A549 (cell line): ENCODE measurements at regions not wholly inside any gene's neighbourhood (a gene's known extent, or its start where the extent isn't known, plus 50 kb on each side); places are given as distances from the start of the nearest gene placed in this dataset.

Source experiments
- ATAC-seq, 2 experiments: fragments of 200-7000 bp in 1 of 2; fragments of >200 bp in 1 of 2; cut with Nextera tagmentation in 1 of 2; cut with Tn5 transposase in 1 of 2; 3 replicates each; pipeline versions ENCODE4 v1.8.0 to v1.9.1; 2018 to 2020; ENCODE audit warnings: mild to moderate bottlenecking in 1 of 2, moderate library complexity in 1 of 2
- CTCF ChIA-PET: fragments of 300-600 bp; sonication (Branson Sonifier 250); formaldehyde crosslinking; extraction: SDS; loops from one replicate; lab custom pipeline; 2021; ENCODE audit warnings: antibody characterized with exemption, inconsistent platforms; lab: Yijun Ruan, JAX
- POLR2A ChIA-PET: fragments of 350-600 bp; formaldehyde crosslinking; extraction: SDS; loops from one replicate; lab custom pipeline; 2021; ENCODE audit warnings: antibody characterized with exemption, inconsistent platforms; lab: Yijun Ruan, JAX
- DNase-seq, 2 experiments: peaks; one replicate each; pipeline versions ENCODE4 v3.0.0 to v3.0.0-alpha.2; 2011 to 2016; ENCODE audit warnings: low read depth in 1 of 2, low spot score in 1 of 2
- FAIRE-seq: peaks from 2 replicates; lab custom pipeline; 2011; peaks lifted over from hg19 to GRCh38; lab: Jason Lieb, UNC
- H3K27ac ChIP-seq, 2 experiments: fragments of >200 bp; sonication (Bioruptor Twin); formaldehyde crosslinking; 3 replicates each; pipeline ENCODE4 v1.5.1; 2016 to 2017
- H3K4me1 ChIP-seq: fragments of >200 bp; sonication (Bioruptor Twin); formaldehyde crosslinking; 3 replicates; pipeline ENCODE4 v1.6.1; 2016
- H3K4me2 ChIP-seq: fragments of >200 bp; sonication (Bioruptor Twin); formaldehyde crosslinking; 3 replicates; pipeline ENCODE4 v1.6.1; 2016
- H3K4me3 ChIP-seq: fragments of >200 bp; sonication (Bioruptor Twin); formaldehyde crosslinking; 3 replicates; pipeline ENCODE4 v1.5.1; 2016
- H3K9me3 ChIP-seq: fragments of >200 bp; sonication (Bioruptor Twin); formaldehyde crosslinking; 3 replicates; pipeline ENCODE4 v1.6.1; 2016
- CBX8 ChIP-seq: fragments of 200-600 bp; sonication (generic); IDR thresholded peaks from 2 replicates; pipeline ENCODE4 v1.6.1; 2016
- CHD4 ChIP-seq: fragments of 200-600 bp; sonication (generic); IDR thresholded peaks from 2 replicates; pipeline ENCODE4 v1.6.1; 2016; ENCODE audit warnings: antibody characterized with exemption, mild to moderate bottlenecking, borderline replicate concordance
- E2F6 ChIP-seq: IDR thresholded peaks from 2 replicates; pipeline ENCODE4 v1.6.1; 2012; ENCODE audit warnings: low read depth, borderline replicate concordance
- EHMT2 ChIP-seq: fragments of 200-600 bp; sonication (generic); IDR thresholded peaks from 2 replicates; pipeline ENCODE4 v1.6.1; 2016; ENCODE audit warnings: antibody characterized with exemption, low read depth, mild to moderate bottlenecking, moderate library complexity
- ELK1 ChIP-seq: fragments of 150-350 bp; IDR thresholded peaks from 2 replicates; pipeline ENCODE4 v1.6.1; 2014; ENCODE audit warnings: low read depth, mild to moderate bottlenecking, low read length
- EP300 ChIP-seq, 2 experiments: fragments of >200 bp; sonication (Bioruptor Twin); formaldehyde crosslinking; IDR thresholded peaks; 2 replicates in 1 of 2; 3 replicates in 1 of 2; pipeline ENCODE4 v1.6.1; 2016 to 2017
- FOSL2 ChIP-seq, 2 experiments: fragments of 450-650 bp in 1 of 2; fragments of >200 bp in 1 of 2; sonication (Bioruptor Twin) in 1 of 2; formaldehyde crosslinking; IDR thresholded peaks; 2 replicates each; pipeline versions ENCODE4 v1.5.0 to v1.6.1; 2016 to 2020; ENCODE audit warnings: mild to moderate bottlenecking in 1 of 2, moderate library complexity in 1 of 2
- GATA3 ChIP-seq: IDR thresholded peaks from 2 replicates; pipeline ENCODE4 v1.6.1; 2012; ENCODE audit warnings: borderline replicate concordance
- HDAC2 ChIP-seq: fragments of 200-600 bp; sonication (generic); IDR thresholded peaks from 2 replicates; pipeline ENCODE4 v1.6.1; 2016
- HEYL ChIP-seq: fragments of 250-450 bp; sonication (Bioruptor Pico); IDR thresholded peaks from 2 replicates; pipeline ENCODE4 v1.8.0; 2021; ENCODE audit warnings: mild to moderate bottlenecking, moderate library complexity
- HOXA7 ChIP-seq: fragments of 250-450 bp; sonication (Bioruptor Pico); IDR thresholded peaks from 2 replicates; pipeline ENCODE4 v1.5.0; 2020; ENCODE audit warnings: mild to moderate bottlenecking, moderate library complexity
- HOXB5 ChIP-seq: fragments of 250-450 bp; sonication (Bioruptor Pico); IDR thresholded peaks from 2 replicates; pipeline ENCODE4 v1.5.0; 2020; ENCODE audit warnings: mild to moderate bottlenecking, moderate library complexity
- JUNB ChIP-seq: fragments of >200 bp; sonication (Bioruptor Twin); formaldehyde crosslinking; IDR thresholded peaks from 2 replicates; pipeline ENCODE4 v1.6.1; 2016
- KDM5A ChIP-seq: fragments of 200-600 bp; sonication (generic); IDR thresholded peaks from 2 replicates; pipeline ENCODE4 v1.6.1; 2016; ENCODE audit warnings: antibody characterized with exemption, mild to moderate bottlenecking
- MAFK ChIP-seq: fragments of 450-650 bp; IDR thresholded peaks from 2 replicates; pipeline ENCODE4 v1.6.1; 2014; ENCODE audit not compliant: partially characterized antibody
- MAX ChIP-seq: IDR thresholded peaks from 2 replicates; pipeline ENCODE4 v1.6.1; 2012
- NPAS2 ChIP-seq: fragments of 250-450 bp; sonication (Bioruptor Pico); IDR thresholded peaks from 2 replicates; pipeline ENCODE4 v1.8.0; 2022; ENCODE audit warnings: mild to moderate bottlenecking, moderate library complexity, borderline replicate concordance
- PBX3 ChIP-seq: IDR thresholded peaks from 2 replicates; pipeline ENCODE4 v1.6.1; 2012
- REST ChIP-seq: fragments of 200-600 bp; sonication (generic); IDR thresholded peaks from 2 replicates; pipeline ENCODE4 v1.6.1; 2016; ENCODE audit warnings: antibody characterized with exemption, mild to moderate bottlenecking, moderate library complexity
- RFX5 ChIP-seq: fragments of 450-650 bp; IDR thresholded peaks from 2 replicates; pipeline ENCODE4 v1.7.1; 2014; ENCODE audit warnings: antibody characterized with exemption, mild to moderate bottlenecking, moderate library complexity
- TFCP2L1 ChIP-seq: fragments of 250-450 bp; sonication (Bioruptor Pico); IDR thresholded peaks from 2 replicates; pipeline ENCODE4 v1.5.0; 2021; ENCODE audit warnings: mild to moderate bottlenecking
- TP53 ChIP-seq: fragments of 250-450 bp; sonication (Bioruptor Pico); IDR thresholded peaks from 2 replicates; pipeline ENCODE4 v1.5.0; 2021; ENCODE audit warnings: mild to moderate bottlenecking, moderate library complexity
- ZC3H11A ChIP-seq: fragments of 450-650 bp; IDR thresholded peaks from 2 replicates; pipeline ENCODE4 v1.6.1; 2014; ENCODE audit warnings: antibody characterized with exemption, mild to moderate bottlenecking
- ZNF302 ChIP-seq: fragments of 250-450 bp; sonication (Bioruptor Pico); IDR thresholded peaks from 2 replicates; pipeline ENCODE4 v1.9.0; 2021; ENCODE audit warnings: inconsistent platforms, mild to moderate bottlenecking, moderate library complexity
- WGBS: methylation state at CpG from one replicate; pipeline ENCODE4 v1.1.6; 2017; ENCODE audit errors: missing lambda C conversion rate; 5-methylcytosine and 5-hydroxymethylcytosine counted together

- FAIRE-seq (no peak), ATAC-seq (no peak), DNase-seq (no peak)
- ChIA-PET CTCF (interaction anchor here (0.5 to 1.0 kb wide), 3 partner anchors 84 to 581 kb away, joined by 3 read pairs; no protein-coding TSS in a partner anchor), POLR2A (no interaction called here)
- Histone ChIP-seq H3K9me3 (no peaks in the 10 kb centered on the region), H3K4me3 (no peak overlapping the region), H3K4me1 (no peaks in the 10 kb centered on the region), H3K27ac (no peak overlapping the region), H3K4me2 (no peak overlapping the region)
- no peak for TF ChIP-seq CBX8
- no peak for TF ChIP-seq NPAS2 (CRISPR knock-in tag)
- no peak for TF ChIP-seq MAX
- no peak for TF ChIP-seq HEYL
- no peak for TF ChIP-seq RFX5
- TF ChIP-seq CHD4 = no peak
- no peak for TF ChIP-seq PBX3
- no peak for TF ChIP-seq E2F6
- TF ChIP-seq HOXA7 (CRISPR knock-in tag) = no peak
- TF ChIP-seq ZNF302 (CRISPR knock-in tag) = no peak
- TF ChIP-seq EP300 (IDR thresholded peaks at IDR 0.05) = no peak
- TF ChIP-seq TP53 (CRISPR knock-in tag) = no peak
- WGBS = 58% methylated on average over 5 of the region's 5 CpGs
Observed at GRCh38 chr2:168340931-168341330, 93.5 kb upstream of the STK39 start.

GRCh38 chr2:168343586-168343985, 96.2 kb upstream of the STK39 start:
- Histone ChIP-seq H3K4me3 (no peak overlapping the region), H3K4me1 (no peaks in the 10 kb centered on the region), H3K27ac (no peak overlapping the region), H3K4me2 (no peak overlapping the region), H3K9me3 (no peaks in the 10 kb centered on the region)
- TF ChIP-seq KDM5A = no peak
- TF ChIP-seq FOSL2 (IDR thresholded peaks at IDR 0.05) = no peak
- no peak for TF ChIP-seq FOSL2 (CRISPR knock-in tag; IDR thresholded peaks at IDR 0.05)
- TF ChIP-seq EHMT2 = no peak
- DNase-seq (no peak), FAIRE-seq (no peak), ATAC-seq (0 out of 6 replicates have a peak, but pooled peaks of 1 of the 2 experiments have one; percentile 30)
- POLR2A ChIA-PET = no interaction called here
- 47% methylated on average over 5 of the region's 5 CpGs for WGBS
- CTCF ChIA-PET = interaction anchor here (0.6 to 5.5 kb wide), 3 partner anchors 11 to 416 kb away, joined by 3 to 47 read pairs (median 5); no protein-coding TSS in a partner anchor

GRCh38 chr2:168344706-168345105, 97.3 kb upstream of the STK39 start:
- CTCF ChIA-PET = interaction anchor here (0.7 to 5.5 kb wide), 7 partner anchors 8 to 414 kb away, joined by 3 to 47 read pairs (median 3); no protein-coding TSS in a partner anchor
- FAIRE-seq (no peak), ATAC-seq (no peak)
- Histone ChIP-seq H3K4me2 (no peak overlapping the region), H3K4me3 (no peak overlapping the region)
- TF ChIP-seq GATA3 = no peak
- TF ChIP-seq, all 56 proteins: peak for 0
- 57% methylated on average over 5 of the region's 5 CpGs for WGBS
- Histone ChIP-seq H3K27ac (no peak overlapping the region), H3K4me1 (no peaks in the 10 kb centered on the region), H3K9me3 (no peaks in the 10 kb centered on the region)
- POLR2A ChIA-PET = no interaction called here
- no peak for DNase-seq

- no peaks in the 10 kb centered on the region for H3K9me3 ChIP-seq
- no peak for DNase-seq
- no peak overlapping the region for H3K27ac ChIP-seq
- H3K4me3 ChIP-seq = no peak overlapping the region
- ATAC-seq = no peak
- H3K4me2 ChIP-seq = no peak overlapping the region
- H3K4me1 ChIP-seq = no peaks in the 10 kb centered on the region
- ChIA-PET POLR2A (no interaction called here), CTCF (interaction anchor here (0.7 to 5.5 kb wide), 12 partner anchors 9 to 413 kb away, joined by 3 to 47 read pairs (median 4); no protein-coding TSS in a partner anchor)
- 4% methylated on average over 3 of the region's 3 CpGs for WGBS
- FAIRE-seq = no peak
- TF ChIP-seq MAFK = no peak
- no peak for TF ChIP-seq HDAC2
- TF ChIP-seq REST = no peak
- no peak for TF ChIP-seq ELK1
- no peak for TF ChIP-seq ZNF302 (CRISPR knock-in tag)
- no peak for TF ChIP-seq NPAS2 (CRISPR knock-in tag)
- TF ChIP-seq CBX8 = no peak
- no peak for TF ChIP-seq TFCP2L1
- no peak for TF ChIP-seq JUNB
- TF ChIP-seq HOXB5 (CRISPR knock-in tag) = no peak
- TF ChIP-seq EHMT2 = no peak
- TF ChIP-seq ZC3H11A = no peak
Observed at GRCh38 chr2:168345601-168346000, 98.2 kb upstream of the STK39 start.
